Liver (tissue), 8 donors: ENCODE measurements at regions not wholly inside any gene's neighbourhood (a gene's known extent, or its start where the extent isn't known, plus 50 kb on each side); places are given as distances from the start of the nearest gene placed in this dataset.

Experiments
- DNase-seq: peaks from one replicate; pipeline ENCODE4 v3.0.0-alpha.2; 2017; ENCODE audit warnings: low spot score
- H3K27ac ChIP-seq, 2 donors: one replicate each; pipeline ENCODE4 v1.7.0; 2013; ENCODE audit warnings: inconsistent platforms in 2 of 2, low read length in 2 of 2, control low read depth in 1 of 2, low read depth in 1 of 2, mild to moderate bottlenecking in 1 of 2
- H3K27me3 ChIP-seq, 4 donors: one replicate each; pipeline versions ENCODE4 v1.6.1 to v1.7.0; 2013; ENCODE audit warnings: low read length in 3 of 4, inconsistent platforms in 1 of 4, mild to moderate bottlenecking in 1 of 4, moderate library complexity in 1 of 4; ENCODE audit not compliant: control insufficient read depth in 4 of 4, insufficient read depth in 4 of 4
- H3K36me3 ChIP-seq, 4 donors: one replicate each; pipeline versions ENCODE4 v1.6.1 to v1.7.0; 2013; ENCODE audit warnings: low read length in 3 of 4, mild to moderate bottlenecking in 3 of 4, low read depth in 1 of 4, moderate library complexity in 1 of 4; ENCODE audit not compliant: control insufficient read depth in 4 of 4, insufficient read depth in 3 of 4
- H3K4me1 ChIP-seq, 4 donors: one replicate each; pipeline versions ENCODE4 v1.6.1 to v1.7.0; 2013; ENCODE audit warnings: low read length in 3 of 4, mild to moderate bottlenecking in 3 of 4, moderate library complexity in 1 of 4; ENCODE audit not compliant: control insufficient read depth in 4 of 4, insufficient read depth in 4 of 4
- H3K4me3 ChIP-seq, 3 donors: one replicate each; pipeline versions ENCODE4 v1.6.1 to v1.7.0; 2013; ENCODE audit warnings: low read length in 3 of 3, control low read depth in 1 of 3, low read depth in 1 of 3, mild to moderate bottlenecking in 1 of 3
- H3K9ac ChIP-seq, 2 donors: one replicate each; pipeline ENCODE4 v1.7.0; 2013; ENCODE audit warnings: low read length in 2 of 2, mild to moderate bottlenecking in 2 of 2, moderate library complexity in 2 of 2, control low read depth in 1 of 2, low read depth in 1 of 2
- H3K9me3 ChIP-seq, 4 donors: one replicate each; pipeline versions ENCODE4 v1.6.1 to v1.7.0; 2013; ENCODE audit warnings: low read length in 3 of 4; ENCODE audit not compliant: control insufficient read depth in 4 of 4
- ATF3 ChIP-seq: IDR thresholded peaks from 2 replicates; pipeline ENCODE4 v1.6.1; 2016; ENCODE audit warnings: antibody characterized with exemption
- CTCF ChIP-seq: fragments of 150-350 bp; IDR thresholded peaks from 2 replicates; pipeline ENCODE4 v1.5.1; 2017; ENCODE audit warnings: improper control_type of control experiment, low read depth, low read length; ENCODE audit not compliant: missing input control
- EGR1 ChIP-seq, 2 donors: IDR thresholded peaks; 2 replicates each; pipeline ENCODE4 v1.6.1; 2016 to 2018; ENCODE audit warnings: antibody characterized with exemption in 2 of 2, low read depth in 2 of 2
- FOXA1 ChIP-seq: IDR thresholded peaks from 2 replicates; pipeline ENCODE4 v1.6.1; 2016; ENCODE audit warnings: antibody characterized with exemption
- FOXA2 ChIP-seq: IDR thresholded peaks from 2 replicates; pipeline ENCODE4 v1.6.1; 2016; ENCODE audit warnings: antibody characterized with exemption
- GABPA ChIP-seq, 2 donors: IDR thresholded peaks in 1 of 2; conservative IDR thresholded peaks in 1 of 2; 2 replicates each; pipeline ENCODE4 v1.6.1; 2016; ENCODE audit warnings: antibody characterized with exemption in 2 of 2, mild to moderate bottlenecking in 1 of 2, moderate library complexity in 1 of 2
- HNF4A ChIP-seq, 2 donors: conservative IDR thresholded peaks; 2 replicates each; pipeline ENCODE4 v1.6.1; 2016; ENCODE audit warnings: antibody characterized with exemption in 2 of 2, mild to moderate bottlenecking in 2 of 2
- HNF4G ChIP-seq: IDR thresholded peaks from 2 replicates; pipeline ENCODE4 v1.6.1; 2016; ENCODE audit warnings: antibody characterized with exemption
- JUND ChIP-seq, 2 donors: IDR thresholded peaks; 2 replicates each; pipeline ENCODE4 v1.6.1; 2016; ENCODE audit warnings: antibody characterized with exemption in 2 of 2
- MAX ChIP-seq: IDR thresholded peaks from 2 replicates; pipeline ENCODE4 v1.6.1; 2016; ENCODE audit warnings: antibody characterized with exemption
- NR2F2 ChIP-seq: IDR thresholded peaks from 2 replicates; pipeline ENCODE4 v1.6.1; 2016; ENCODE audit warnings: antibody characterized with exemption
- RAD21 ChIP-seq, 2 donors: IDR thresholded peaks; 2 replicates each; pipeline ENCODE4 v1.6.1; 2016; ENCODE audit warnings: antibody characterized with exemption in 2 of 2, mild to moderate bottlenecking in 2 of 2
- REST ChIP-seq: IDR thresholded peaks from 2 replicates; pipeline ENCODE4 v1.6.1; 2016; ENCODE audit warnings: antibody characterized with exemption, mild to moderate bottlenecking
- RXRA ChIP-seq, 2 donors: IDR thresholded peaks; 2 replicates each; pipeline ENCODE4 v1.6.1; 2017 to 2018; ENCODE audit warnings: antibody characterized with exemption in 2 of 2, mild to moderate bottlenecking in 1 of 2
- SP1 ChIP-seq: IDR thresholded peaks from 2 replicates; pipeline ENCODE4 v1.6.1; 2018; ENCODE audit warnings: antibody characterized with exemption, mild to moderate bottlenecking
- TAF1 ChIP-seq: conservative IDR thresholded peaks from 2 replicates; pipeline ENCODE4 v1.6.1; 2016; ENCODE audit warnings: antibody characterized with exemption, mild to moderate bottlenecking
- YY1 ChIP-seq: IDR thresholded peaks from 2 replicates; pipeline ENCODE4 v1.6.1; 2016; ENCODE audit warnings: antibody characterized with exemption, mild to moderate bottlenecking
- ZBTB33 ChIP-seq: IDR thresholded peaks from 2 replicates; pipeline ENCODE4 v1.6.1; 2016; ENCODE audit warnings: antibody characterized with exemption
- WGBS: extraction: QIAGEN DNeasy Blood & Tissue Kit; methylation state at CpG from one replicate; pipeline ENCODE4 v1.1.7; 2013; 5-methylcytosine and 5-hydroxymethylcytosine counted together
- donor health status: healthy.
- donor health status: healthy.
- donor health status: healthy.
- donor health status: healthy.
- donor health status: healthy.

- H3K4me1 ChIP-seq: peaks cover 11 to 35% (median 31%) of the 10 kb centered on the region in 4 donors
- 92% methylated on average over 3 of the region's 3 CpGs for WGBS
- no peaks in the 10 kb centered on the region for H3K27me3 ChIP-seq
- no peak overlapping the region for H3K27ac ChIP-seq
- no peaks in the 10 kb centered on the region for H3K36me3 ChIP-seq
- H3K9me3 ChIP-seq: no peaks in the 10 kb centered on the region
- no peak overlapping the region for H3K9ac ChIP-seq
- H3K4me3 ChIP-seq: no peak overlapping the region
- TF ChIP-seq RAD21 (IDR thresholded peaks at IDR 0.05) (no peak), REST (no peak), SP1 (no peak), FOXA1 (no peak), GABPA (IDR thresholded peaks at IDR 0.05 in 1 of 2, conservative IDR thresholded peaks at IDR 0.05 in 1 of 2) (no peak), TAF1 (no peak), YY1 (no peak), CTCF (no peak), NR2F2 (no peak), JUND (IDR thresholded peaks at IDR 0.05) (no peak), ZBTB33 (no peak), HNF4G (no peak), MAX (no peak), RXRA (IDR thresholded peaks at IDR 0.05) (no peak), EGR1 (IDR thresholded peaks at IDR 0.05; ENCODE audit: low read depth in 2 of 2) (no peak), FOXA2 (no peak), HNF4A (conservative IDR thresholded peaks at IDR 0.05) (no peak), ATF3 (no peak)
- no peak for DNase-seq
Observed at GRCh38 chr6:14756340-14756739, 489.5 kb upstream of the JARID2 start.
